Kidney (tissue), 13 donors: ENCODE measurements at regions not wholly inside any gene's neighbourhood (a gene's known extent, or its start where the extent isn't known, plus 50 kb on each side); places are given as distances from the start of the nearest gene placed in this dataset.
A peak's percentile ranks its signal among the peaks of the same experiment; 100 is the strongest.

Source experiments
- DNase-seq, 5 donors: peaks; one replicate each; pipeline ENCODE4 v3.0.0-alpha.2; 2013 to 2020
- FAIRE-seq: peaks from 2 replicates; lab custom pipeline; 2012; peaks lifted over from hg19 to GRCh38; lab: Jason Lieb, UNC
- H3K27ac ChIP-seq, 2 donors: one replicate each; pipeline ENCODE4 v1.7.0; 2013; ENCODE audit warnings: low read depth in 2 of 2, low read length in 2 of 2, inconsistent platforms in 1 of 2
- H3K27me3 ChIP-seq: one replicate; pipeline ENCODE4 v1.7.1; 2013; ENCODE audit warnings: low read length, inconsistent platforms; ENCODE audit not compliant: control insufficient read depth, insufficient read depth
- H3K36me3 ChIP-seq, 3 donors: one replicate each; pipeline versions ENCODE4 v1.7.0 to v1.7.1; 2013; ENCODE audit warnings: low read length in 3 of 3, control low read depth in 1 of 3, inconsistent platforms in 1 of 3; ENCODE audit not compliant: insufficient read depth in 3 of 3, control insufficient read depth in 2 of 3
- H3K4me1 ChIP-seq, 3 donors: one replicate each; pipeline versions ENCODE4 v1.7.0 to v1.7.1; 2013; ENCODE audit warnings: low read length in 3 of 3, inconsistent platforms in 1 of 3, low read depth in 1 of 3; ENCODE audit not compliant: control insufficient read depth in 2 of 3, insufficient read depth in 2 of 3
- H3K4me3 ChIP-seq, 3 donors: one replicate each; pipeline versions ENCODE4 v1.7.0 to v1.8.1; 2013; ENCODE audit warnings: low read length in 3 of 3, control low read depth in 1 of 3, inconsistent platforms in 1 of 3
- H3K9ac ChIP-seq, 3 donors: one replicate each; pipeline versions ENCODE4 v1.7.0 to v1.7.1; 2013; ENCODE audit warnings: low read length in 3 of 3, control low read depth in 1 of 3, inconsistent platforms in 1 of 3
- H3K9me3 ChIP-seq, 3 donors: one replicate each; pipeline versions ENCODE4 v1.7.0 to v1.7.1; 2013; ENCODE audit warnings: low read length in 3 of 3, control low read depth in 1 of 3, inconsistent platforms in 1 of 3; ENCODE audit not compliant: control insufficient read depth in 2 of 3, insufficient read depth in 1 of 3
- intact Hi-C: fragments of 100-400 bp; cut with DNase I; formaldehyde crosslinking; loops from one replicate; pipeline ENCODE4 v1.11.1; 2022
- TF ChIP-seq, protein P1 (sequence below): IDR thresholded peaks from 3 replicates; pipeline ENCODE4 v1.5.1; 2012; ENCODE audit warnings: mild to moderate bottlenecking, moderate library complexity, borderline replicate concordance; ENCODE audit not compliant: insufficient read depth; ENCODE audit errors: extremely low read depth
- donor health status: control.
- donor health status: control.
- donor health status: control.
- donor health status: control.
- donor health status: control.
- donor health status: DM: yes; HTN: yes; CAD: no.
- donor health status: Normal renal cell carcinoma (clear cell type).

DNA sequence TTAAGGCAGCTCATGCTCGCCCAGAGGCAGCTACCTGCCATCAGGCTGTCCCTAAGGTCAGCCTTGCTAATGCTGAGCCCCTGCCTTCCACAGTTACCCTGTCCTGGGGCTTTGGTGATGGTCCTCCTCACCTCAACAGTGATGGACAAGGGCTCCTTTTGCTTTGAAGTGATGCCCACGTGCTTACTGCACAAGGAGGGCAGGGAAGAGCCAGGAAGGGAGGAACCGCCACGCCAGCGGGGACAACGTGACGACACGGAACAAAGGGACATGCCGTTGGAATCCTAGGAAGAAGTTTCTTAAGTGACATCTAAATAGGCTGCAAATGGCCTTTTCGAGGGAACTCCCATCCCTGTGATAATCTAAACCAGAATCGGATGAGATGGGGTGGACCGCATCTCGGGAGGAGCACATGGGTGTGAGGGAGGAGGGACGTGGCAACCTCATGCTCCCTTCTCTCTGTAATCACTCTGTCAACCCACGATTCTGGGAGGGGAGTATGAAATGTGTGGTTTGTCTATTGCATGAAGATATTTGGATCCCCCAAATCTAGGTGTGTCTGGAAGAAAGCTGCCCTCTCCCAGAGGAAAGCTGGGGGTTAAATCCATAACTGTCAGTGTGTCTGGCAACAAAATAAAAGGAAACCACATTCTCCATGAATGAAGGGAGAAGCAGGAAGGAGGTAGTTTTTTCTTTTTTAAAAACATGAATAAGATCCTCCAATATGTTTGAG lies 110.9 kb upstream of the IRF2BP2 start:
- no peak for DNase-seq
- intact Hi-C loops: loop anchor here (10.0 kb wide), 1 partner anchor 106 kb away; the partner anchor contains the start of gene IRF2BP2
- FAIRE-seq: no peak

DNA sequence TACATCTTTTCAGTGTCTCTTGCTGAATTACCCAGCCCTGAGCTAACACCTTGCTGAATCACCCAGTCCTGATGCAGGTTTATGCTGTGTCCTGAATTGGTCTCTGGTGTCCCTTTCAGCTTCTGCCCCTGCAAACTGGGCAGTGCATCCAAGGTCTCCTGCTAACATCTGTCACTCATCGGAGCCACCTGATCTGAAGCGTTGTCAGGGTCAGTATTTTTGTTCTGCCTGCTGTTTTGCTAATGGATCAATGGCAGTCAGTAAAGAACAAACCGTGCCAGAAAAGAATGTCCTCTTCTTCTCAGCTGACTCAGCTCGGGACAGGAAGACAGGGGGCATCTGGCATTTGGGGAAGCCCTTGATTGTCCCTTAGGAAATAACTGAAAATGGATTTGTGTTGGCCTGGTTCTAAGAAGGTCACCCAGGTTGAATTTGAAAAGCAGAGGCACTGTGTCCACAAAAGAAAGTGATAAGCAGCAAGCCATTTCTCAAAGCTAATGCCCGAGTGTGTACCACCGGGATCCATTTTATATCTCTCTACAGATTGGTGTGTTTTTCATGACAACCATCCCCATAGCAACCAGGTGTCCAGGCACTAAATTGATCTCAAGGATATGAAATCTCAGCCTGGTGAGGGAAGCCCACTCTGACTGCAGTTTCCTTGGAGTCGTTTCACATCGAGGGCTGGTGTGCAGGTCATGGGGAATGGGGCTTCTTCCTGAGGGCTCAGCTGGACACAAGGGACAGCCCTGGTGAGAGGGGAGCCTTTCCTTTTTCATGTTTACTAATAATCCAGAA lies 109.7 kb upstream of the IRF2BP2 start:
- no peak for DNase-seq

More for the DNA sequence above, 110.9 kb upstream of the IRF2BP2 start:
- Histone ChIP-seq H3K9ac (peak overlapping the region in 2 of 3 donors; percentile 35 to 86), H3K9me3 (no peaks in the 10 kb centered on the region), H3K27me3 (no peaks in the 10 kb centered on the region), H3K27ac (peak overlapping the region; percentile 98 to 99), H3K36me3 (no peaks in the 10 kb centered on the region), H3K4me1 (peaks cover 53 to 94% (median 85%) of the 10 kb centered on the region in 3 donors), H3K4me3 (peak overlapping the region in 1 of 3 donors; percentile 23)
- TF ChIP-seq, protein P1, sequence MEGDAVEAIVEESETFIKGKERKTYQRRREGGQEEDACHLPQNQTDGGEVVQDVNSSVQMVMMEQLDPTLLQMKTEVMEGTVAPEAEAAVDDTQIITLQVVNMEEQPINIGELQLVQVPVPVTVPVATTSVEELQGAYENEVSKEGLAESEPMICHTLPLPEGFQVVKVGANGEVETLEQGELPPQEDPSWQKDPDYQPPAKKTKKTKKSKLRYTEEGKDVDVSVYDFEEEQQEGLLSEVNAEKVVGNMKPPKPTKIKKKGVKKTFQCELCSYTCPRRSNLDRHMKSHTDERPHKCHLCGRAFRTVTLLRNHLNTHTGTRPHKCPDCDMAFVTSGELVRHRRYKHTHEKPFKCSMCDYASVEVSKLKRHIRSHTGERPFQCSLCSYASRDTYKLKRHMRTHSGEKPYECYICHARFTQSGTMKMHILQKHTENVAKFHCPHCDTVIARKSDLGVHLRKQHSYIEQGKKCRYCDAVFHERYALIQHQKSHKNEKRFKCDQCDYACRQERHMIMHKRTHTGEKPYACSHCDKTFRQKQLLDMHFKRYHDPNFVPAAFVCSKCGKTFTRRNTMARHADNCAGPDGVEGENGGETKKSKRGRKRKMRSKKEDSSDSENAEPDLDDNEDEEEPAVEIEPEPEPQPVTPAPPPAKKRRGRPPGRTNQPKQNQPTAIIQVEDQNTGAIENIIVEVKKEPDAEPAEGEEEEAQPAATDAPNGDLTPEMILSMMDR: no peak

GRCh38 chr1:234718496-234719453 lies 108.8 kb upstream of the IRF2BP2 start:
- TF ChIP-seq, protein P1: no peak
- no peak overlapping the region for H3K9ac ChIP-seq
- DNase-seq (no peak), FAIRE-seq (no peak)
- H3K9me3 ChIP-seq: no peaks in the 10 kb centered on the region
- intact Hi-C loops: no loop called here
- no peaks in the 10 kb centered on the region for H3K27me3 ChIP-seq
- H3K4me3 ChIP-seq: peak overlapping the region in 1 of 3 donors; percentile 2
- H3K27ac ChIP-seq: peak overlapping the region; percentile 85 to 98
- H3K4me1 ChIP-seq: peaks cover 39 to 82% (median 78%) of the 10 kb centered on the region in 3 donors
- H3K36me3 ChIP-seq: no peaks in the 10 kb centered on the region

More for the DNA sequence above, 109.7 kb upstream of the IRF2BP2 start:
- Histone ChIP-seq H3K36me3 (no peaks in the 10 kb centered on the region), H3K9ac (no peak overlapping the region), H3K4me1 (peaks cover 41 to 86% (median 80%) of the 10 kb centered on the region in 3 donors), H3K4me3 (no peak overlapping the region), H3K9me3 (no peaks in the 10 kb centered on the region), H3K27me3 (no peaks in the 10 kb centered on the region), H3K27ac (peak overlapping the region; percentile 85 to 98)
- TF ChIP-seq, protein P1: no peak
- FAIRE-seq: no peak
- intact Hi-C loops: loop anchor here (10.0 kb wide), 1 partner anchor 105 kb away; the partner anchor contains the start of gene IRF2BP2
